Activated T-cell treated with anti-CD3 and anti-CD28 coated beads, Interleukin-2, amount 50 U/mL, for 4 hours (primary cell): ENCODE measurements at regions not wholly inside any gene's neighbourhood (a gene's known extent, or its start where the extent isn't known, plus 50 kb on each side); places are given as distances from the start of the nearest gene placed in this dataset.

Experiments
- ATAC-seq, 2 donors: fragments of 200-7000 bp; cut with Tn5 transposase; one replicate each; pipeline ENCODE4 v1.10.0; 2021
- DNase-seq: peaks from one replicate; pipeline ENCODE4 v3.0.0-alpha.2; 2020
- H3K27me3 Mint-ChIP-seq: one replicate; pipeline ENCODE4 v1.8.0; 2021; ENCODE audit warnings: low read depth, mixed read lengths
- H3K36me3 Mint-ChIP-seq: one replicate; pipeline ENCODE4 v1.8.0; 2022; ENCODE audit warnings: mixed read lengths; ENCODE audit not compliant: insufficient read depth
- H3K4me1 Mint-ChIP-seq: one replicate; pipeline ENCODE4 v1.8.0; 2021; ENCODE audit warnings: low read depth, mixed read lengths
- H3K4me3 Mint-ChIP-seq: one replicate; pipeline ENCODE4 v1.8.0; 2021; ENCODE audit warnings: mild to moderate bottlenecking, moderate library complexity, mixed read lengths
- H3K9me3 Mint-ChIP-seq: one replicate; pipeline ENCODE4 v1.8.0; 2021; ENCODE audit warnings: mixed read lengths

DNA sequence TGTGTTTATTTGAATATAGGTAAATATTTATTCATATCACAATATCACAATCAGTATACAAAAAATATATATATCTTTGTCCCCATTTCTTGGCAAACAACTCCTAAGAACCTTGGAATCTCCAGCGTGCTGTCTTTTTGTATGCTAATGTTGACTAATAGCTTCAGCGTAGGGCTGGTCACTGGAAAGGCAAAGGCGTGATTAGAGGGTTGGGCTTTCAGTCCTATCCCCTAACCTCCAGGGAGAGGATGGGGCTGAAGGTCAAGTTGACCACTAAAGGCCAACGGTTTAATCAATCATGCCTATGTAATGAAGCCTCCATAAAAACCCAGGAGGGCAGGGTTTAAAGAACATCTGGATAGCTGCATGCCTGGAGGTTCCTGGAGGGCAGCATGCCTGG, 79.6 kb upstream of the BNC2 start:
- Mint-ChIP-seq H3K9me3 (peaks cover 7% of the 10 kb centered on the region), H3K36me3 (no peaks in the 10 kb centered on the region), H3K4me3 (no peak overlapping the region), H3K27me3 (no peaks in the 10 kb centered on the region), H3K4me1 (no peaks in the 10 kb centered on the region)
- ATAC-seq (no peak), DNase-seq (no peak)

DNA sequence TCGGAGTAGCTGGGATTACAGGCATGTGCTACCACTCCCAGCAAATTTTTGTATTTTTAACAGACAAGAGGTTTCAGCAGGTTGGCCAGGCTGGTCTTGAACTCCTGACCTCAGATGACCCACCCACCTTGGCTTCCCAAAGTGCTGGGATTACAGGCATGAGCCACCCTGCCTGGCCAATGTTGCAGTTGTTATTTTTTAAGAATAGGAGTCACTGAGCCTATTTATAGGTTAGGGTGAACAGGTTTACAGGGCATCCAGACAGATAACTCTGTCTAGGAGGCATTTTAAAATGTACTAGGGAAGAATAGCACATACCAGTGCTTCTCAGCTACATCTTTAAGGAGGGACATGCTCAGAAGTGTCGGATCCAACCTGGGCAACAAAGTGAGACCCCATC, 60.1 kb upstream of the BNC2 start:
- H3K4me3 Mint-ChIP-seq: no peak overlapping the region
- H3K36me3 Mint-ChIP-seq: no peaks in the 10 kb centered on the region
- no peaks in the 10 kb centered on the region for H3K27me3 Mint-ChIP-seq
- ATAC-seq (no peak), DNase-seq (no peak)
- peaks cover 5% of the 10 kb centered on the region for H3K9me3 Mint-ChIP-seq
- no peaks in the 10 kb centered on the region for H3K4me1 Mint-ChIP-seq

DNA sequence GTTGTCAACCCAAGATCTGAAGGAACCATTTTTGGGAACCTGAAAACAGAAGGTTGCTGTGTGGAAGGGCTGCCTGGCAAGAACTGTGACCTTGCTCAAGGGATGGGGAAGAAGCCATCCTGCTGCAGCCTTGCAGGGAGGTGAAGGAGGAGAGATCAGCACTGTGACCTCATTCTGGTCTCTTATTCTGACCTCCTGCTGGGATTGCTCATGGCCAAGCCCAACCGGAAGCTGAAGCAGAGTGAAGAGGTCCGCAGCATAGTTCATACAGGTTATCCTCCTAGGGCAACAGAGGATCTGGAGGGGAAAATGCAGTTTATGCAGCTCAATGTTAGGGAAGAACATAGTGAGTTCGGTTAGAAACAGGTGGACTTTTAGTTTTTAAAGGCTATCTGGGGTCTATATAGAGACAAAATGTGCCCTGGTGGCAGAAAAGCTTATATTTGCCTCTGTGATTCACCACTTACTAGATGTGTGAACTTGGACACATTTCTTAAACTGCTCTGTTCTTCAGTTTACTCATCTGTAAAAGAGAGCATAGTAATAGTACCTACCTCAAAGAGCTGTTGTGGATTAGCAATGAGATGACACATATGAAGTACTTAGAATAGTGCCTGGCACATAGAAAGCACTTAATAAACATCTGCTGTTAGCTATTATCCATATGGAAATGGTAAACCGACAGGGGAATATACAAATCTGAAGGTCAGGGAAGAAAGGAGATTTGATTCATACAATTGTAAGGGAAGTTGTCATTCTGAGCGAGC, 57.9 kb upstream of the BNC2 start:
- Mint-ChIP-seq H3K36me3 (no peaks in the 10 kb centered on the region), H3K4me1 (no peaks in the 10 kb centered on the region), H3K27me3 (no peaks in the 10 kb centered on the region), H3K9me3 (no peaks in the 10 kb centered on the region), H3K4me3 (no peak overlapping the region)
- DNase-seq (no peak), ATAC-seq (no peak)

DNA sequence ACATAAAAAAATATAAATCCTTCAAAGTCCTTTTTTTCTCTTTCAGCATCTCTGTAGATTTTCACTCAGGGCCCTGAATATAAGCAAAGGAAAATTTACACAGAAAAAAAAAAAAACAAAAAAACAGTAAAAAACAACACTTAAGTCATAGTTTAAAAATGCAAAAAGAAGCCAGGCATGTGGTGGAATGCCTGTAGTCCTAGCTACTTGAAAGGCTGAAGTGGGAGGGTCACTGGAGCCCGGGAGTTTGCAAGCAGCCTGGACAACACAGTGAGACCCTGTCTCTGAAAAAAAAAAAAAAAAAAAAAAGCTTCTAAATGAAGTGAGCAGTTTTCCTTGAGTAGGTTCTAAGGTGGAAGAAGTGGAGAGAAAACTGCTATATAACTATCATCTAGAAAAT, 55.0 kb upstream of the BNC2 start:
- H3K36me3 Mint-ChIP-seq: no peaks in the 10 kb centered on the region
- DNase-seq (no peak), ATAC-seq (no peak)
- H3K4me1 Mint-ChIP-seq: no peaks in the 10 kb centered on the region
- H3K27me3 Mint-ChIP-seq: no peaks in the 10 kb centered on the region
- no peak overlapping the region for H3K4me3 Mint-ChIP-seq
- H3K9me3 Mint-ChIP-seq: no peaks in the 10 kb centered on the region

DNA sequence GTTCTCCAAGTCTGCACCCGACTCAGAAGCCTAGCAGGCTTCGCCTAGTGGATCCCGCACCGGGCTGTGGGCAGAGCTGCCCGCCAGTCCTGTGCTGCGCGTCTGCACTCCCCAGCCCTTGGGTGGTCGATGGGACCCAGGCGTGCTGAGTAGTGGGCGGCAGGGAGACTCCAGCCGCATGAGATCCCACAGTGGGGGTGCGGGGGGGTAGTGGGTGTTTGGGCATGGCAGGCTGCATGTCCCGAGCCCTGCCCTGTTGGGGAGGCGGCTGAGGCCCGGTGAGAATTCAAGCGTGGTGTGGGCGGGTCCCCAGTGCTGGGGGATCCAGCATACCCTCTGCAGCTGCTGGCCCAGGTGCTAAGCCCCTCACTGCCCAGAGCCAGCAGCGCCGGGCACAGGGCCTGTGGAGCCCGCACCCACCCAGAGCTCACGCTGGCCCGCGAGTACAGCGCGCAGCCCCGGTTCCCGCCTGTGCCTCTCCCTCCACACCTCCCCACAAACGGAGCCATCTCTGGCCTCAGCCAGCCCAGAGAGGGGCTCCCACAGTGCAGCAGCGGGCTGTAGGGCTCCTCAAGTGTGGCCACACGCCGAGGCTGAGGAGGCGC, 53.9 kb upstream of the BNC2 start:
- no peak for DNase-seq
- Mint-ChIP-seq H3K9me3 (peaks cover 6% of the 10 kb centered on the region), H3K4me1 (no peaks in the 10 kb centered on the region), H3K36me3 (no peaks in the 10 kb centered on the region), H3K4me3 (no peak overlapping the region), H3K27me3 (no peaks in the 10 kb centered on the region)
- ATAC-seq: no peak

DNA sequence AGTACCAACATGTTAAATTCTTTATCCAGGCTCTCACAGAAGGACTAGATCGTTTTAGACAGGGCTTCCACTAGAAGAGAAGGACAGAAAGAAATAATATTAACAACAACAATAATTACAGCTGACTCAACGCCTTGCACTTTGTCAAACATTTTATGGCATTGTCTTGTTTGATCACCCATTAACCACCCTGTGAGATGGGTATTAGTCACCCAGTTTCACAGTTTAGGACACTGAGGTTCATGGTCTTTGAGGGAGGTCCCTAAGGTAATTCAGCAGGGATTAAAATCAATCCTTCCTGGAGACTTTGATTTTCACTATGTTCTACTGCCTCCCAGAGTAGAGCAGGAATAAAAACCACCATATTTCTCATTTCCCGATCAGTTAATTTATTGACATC, 51.4 kb upstream of the BNC2 start:
- H3K9me3 Mint-ChIP-seq: peaks cover 14% of the 10 kb centered on the region

More for the DNA sequence above, 51.4 kb upstream of the BNC2 start:
- Mint-ChIP-seq H3K27me3 (no peaks in the 10 kb centered on the region), H3K4me1 (no peaks in the 10 kb centered on the region), H3K36me3 (no peaks in the 10 kb centered on the region), H3K4me3 (no peak overlapping the region)
- DNase-seq (no peak), ATAC-seq (no peak)
